ENCODE measurements at regions not wholly inside any gene's neighbourhood (a gene's known extent, or its start where the extent isn't known, plus 50 kb on each side); places are given as distances from the start of the nearest gene placed in this dataset.
A peak's percentile ranks its signal among the peaks of the same experiment; 100 is the strongest.
"Not testable (repeated sequence)": the region's sequence is repeated elsewhere in the genome, so short reads cannot be mapped to it uniquely, and the experiment has no call there.

DNA sequence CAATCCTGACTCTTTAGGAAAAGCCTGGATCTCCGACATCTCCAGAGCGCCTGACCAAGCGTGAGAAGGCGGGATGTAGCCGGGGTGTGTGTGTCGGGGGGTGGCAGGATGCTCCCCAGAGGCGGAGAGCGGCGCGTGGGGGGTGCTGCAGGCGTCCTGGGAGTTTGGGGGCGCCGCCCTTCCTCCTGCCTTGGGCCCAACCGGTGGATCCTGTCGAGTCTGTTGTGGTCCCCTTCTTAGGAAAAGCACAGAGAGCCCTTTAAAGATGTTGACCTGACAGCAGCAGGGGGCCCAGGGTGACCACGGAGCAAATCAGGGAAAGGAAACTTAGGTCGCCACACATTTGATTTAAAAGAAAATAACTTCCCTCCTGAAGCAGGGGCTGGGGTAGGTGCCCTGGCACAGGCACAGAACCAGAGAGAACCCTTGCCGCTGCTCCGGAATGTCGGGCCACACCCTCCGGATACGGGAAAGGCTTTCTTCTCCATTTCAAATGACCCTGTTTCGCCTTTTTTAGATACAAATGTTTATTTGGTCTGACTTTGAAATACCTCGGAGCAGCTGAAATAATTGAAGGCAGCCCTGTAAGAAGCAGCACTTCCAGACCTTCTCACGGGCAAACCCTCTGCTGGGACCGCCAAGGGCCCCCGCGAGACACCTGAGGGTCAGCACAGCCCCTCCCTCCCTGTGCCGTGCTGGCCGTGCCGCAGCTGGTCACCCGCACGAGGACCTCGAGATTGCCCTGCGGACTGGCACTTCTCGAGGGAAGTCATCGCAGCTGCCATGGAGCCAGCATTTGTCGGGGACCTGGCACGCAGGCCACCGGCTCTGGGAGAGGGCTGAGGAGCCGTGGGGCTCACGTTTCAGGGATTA is 102.9 kb upstream of the KLF13 start:
- no peaks in the 10 kb centered on the region for H3K27me3 ChIP-seq
- H3K4me1 ChIP-seq = peaks cover 15 to 27% of the 10 kb centered on the region in 2 donors
- TF ChIP-seq, protein P1, sequence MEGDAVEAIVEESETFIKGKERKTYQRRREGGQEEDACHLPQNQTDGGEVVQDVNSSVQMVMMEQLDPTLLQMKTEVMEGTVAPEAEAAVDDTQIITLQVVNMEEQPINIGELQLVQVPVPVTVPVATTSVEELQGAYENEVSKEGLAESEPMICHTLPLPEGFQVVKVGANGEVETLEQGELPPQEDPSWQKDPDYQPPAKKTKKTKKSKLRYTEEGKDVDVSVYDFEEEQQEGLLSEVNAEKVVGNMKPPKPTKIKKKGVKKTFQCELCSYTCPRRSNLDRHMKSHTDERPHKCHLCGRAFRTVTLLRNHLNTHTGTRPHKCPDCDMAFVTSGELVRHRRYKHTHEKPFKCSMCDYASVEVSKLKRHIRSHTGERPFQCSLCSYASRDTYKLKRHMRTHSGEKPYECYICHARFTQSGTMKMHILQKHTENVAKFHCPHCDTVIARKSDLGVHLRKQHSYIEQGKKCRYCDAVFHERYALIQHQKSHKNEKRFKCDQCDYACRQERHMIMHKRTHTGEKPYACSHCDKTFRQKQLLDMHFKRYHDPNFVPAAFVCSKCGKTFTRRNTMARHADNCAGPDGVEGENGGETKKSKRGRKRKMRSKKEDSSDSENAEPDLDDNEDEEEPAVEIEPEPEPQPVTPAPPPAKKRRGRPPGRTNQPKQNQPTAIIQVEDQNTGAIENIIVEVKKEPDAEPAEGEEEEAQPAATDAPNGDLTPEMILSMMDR (IDR thresholded peaks at IDR 0.05 in 4 of 5, conservative IDR thresholded peaks at IDR 0.05 in 1 of 5) = no peak
- no peak for TF ChIP-seq POLR2A (IDR thresholded peaks at IDR 0.05)
- intact Hi-C loops (cut with DNase I; ENCODE audit: low total_unique reads) = loop anchor here (2.0 kb wide), 1 partner anchor 175 kb away; no protein-coding TSS in a partner anchor
- DNase-seq = peak in 1 of 2 donors; percentile 30
- no peaks in the 10 kb centered on the region for H3K36me3 ChIP-seq
- H3K4me3 ChIP-seq = peak overlapping the region; percentile 26 to 52 (median 40)
- H3K9me3 ChIP-seq = no peaks in the 10 kb centered on the region
- in situ Hi-C loops (cut with MboI; ENCODE audit: low sequenced_read_pairs in 4 of 4) = loop anchor here in 2 of 4 donors (25.0 kb wide), 1 partner anchor 214 kb away; no protein-coding TSS in a partner anchor
- peak overlapping the region in 1 of 4 donors; percentile 4 for H3K27ac ChIP-seq
- ATAC-seq = peak in 1 of 2 donors; percentile 68

DNA sequence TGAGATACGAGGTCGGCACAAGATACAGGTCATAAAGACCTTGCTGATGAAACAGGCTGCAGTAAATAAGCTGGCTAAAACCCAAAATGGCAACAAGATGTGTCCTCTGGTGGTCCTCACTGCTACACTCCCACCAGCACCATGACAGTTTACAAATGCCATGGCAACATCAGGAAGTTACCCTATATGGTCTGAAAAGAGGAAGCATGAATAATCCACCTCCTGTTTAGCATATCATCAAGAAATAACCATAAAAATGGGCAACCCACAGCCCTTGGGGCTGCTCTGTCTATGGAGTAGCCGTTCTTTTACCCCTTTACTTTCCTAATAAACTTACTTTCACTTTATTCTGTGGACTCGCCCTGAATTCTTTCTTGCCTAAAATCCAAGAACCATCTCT is 102.0 kb upstream of the KLF13 start:
- in situ Hi-C loops (cut with MboI; ENCODE audit: low sequenced_read_pairs in 4 of 4) = loop anchor here in 2 of 4 donors (25.0 kb wide), 1 partner anchor 213 kb away; no protein-coding TSS in a partner anchor
- H3K36me3 ChIP-seq; intact Hi-C loops (cut with DNase I; ENCODE audit: low total_unique reads); H3K27me3 ChIP-seq; H3K9me3 ChIP-seq; ATAC-seq; DNase-seq; H3K27ac ChIP-seq: not testable (repeated sequence)
- Histone ChIP-seq H3K4me1 (peaks cover 15 to 21% of the 10 kb centered on the region in 2 donors), H3K4me3 (peak overlapping the region in 3 of 4 donors; percentile 26 to 52 (median 45))

DNA sequence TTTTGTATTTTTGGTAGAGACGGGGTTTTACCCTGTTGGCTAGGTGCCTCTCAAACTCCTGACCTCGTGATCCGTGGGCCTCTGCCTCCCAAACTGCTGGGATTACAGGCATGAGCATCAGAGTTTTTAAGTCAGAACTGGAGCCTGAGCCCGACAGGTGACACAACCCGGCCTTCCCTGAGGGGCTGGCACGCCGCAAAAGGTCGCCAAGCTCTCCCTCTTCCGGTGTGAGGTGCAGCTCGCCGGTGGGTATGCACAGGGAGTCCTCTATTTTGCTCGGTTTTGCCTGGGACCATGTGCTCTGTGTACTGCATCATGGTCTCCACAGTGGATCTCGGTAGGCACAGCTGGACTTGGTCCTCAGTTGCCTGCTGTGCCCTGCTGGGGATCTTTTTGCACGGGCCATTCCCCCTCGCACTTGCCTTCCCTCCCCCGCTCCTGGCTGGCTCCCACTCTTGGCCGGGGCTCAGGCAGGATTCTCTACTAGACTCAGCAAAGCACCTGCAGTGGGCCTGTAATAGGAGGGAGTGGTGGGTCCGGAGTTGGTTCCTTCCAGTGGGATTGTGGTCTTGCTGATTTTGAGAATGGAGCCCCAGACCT is 101.2 kb upstream of the KLF13 start:
- TF ChIP-seq POLR2A (IDR thresholded peaks at IDR 0.05) = no peak
- TF ChIP-seq, protein P1 (IDR thresholded peaks at IDR 0.05 in 4 of 5, conservative IDR thresholded peaks at IDR 0.05 in 1 of 5) = no peak
- peaks cover 15 to 18% of the 10 kb centered on the region in 2 donors for H3K4me1 ChIP-seq
- no peak for DNase-seq
- intact Hi-C loops (cut with DNase I; ENCODE audit: low total_unique reads) = no loop called here
- no peak overlapping the region for H3K27ac ChIP-seq
- no peaks in the 10 kb centered on the region for H3K27me3 ChIP-seq
- H3K36me3 ChIP-seq = no peaks in the 10 kb centered on the region
- H3K4me3 ChIP-seq = no peak overlapping the region
- ATAC-seq = no peak
- H3K9me3 ChIP-seq = no peaks in the 10 kb centered on the region
- in situ Hi-C loops (cut with MboI; ENCODE audit: low sequenced_read_pairs in 4 of 4) = no loop called here

DNA sequence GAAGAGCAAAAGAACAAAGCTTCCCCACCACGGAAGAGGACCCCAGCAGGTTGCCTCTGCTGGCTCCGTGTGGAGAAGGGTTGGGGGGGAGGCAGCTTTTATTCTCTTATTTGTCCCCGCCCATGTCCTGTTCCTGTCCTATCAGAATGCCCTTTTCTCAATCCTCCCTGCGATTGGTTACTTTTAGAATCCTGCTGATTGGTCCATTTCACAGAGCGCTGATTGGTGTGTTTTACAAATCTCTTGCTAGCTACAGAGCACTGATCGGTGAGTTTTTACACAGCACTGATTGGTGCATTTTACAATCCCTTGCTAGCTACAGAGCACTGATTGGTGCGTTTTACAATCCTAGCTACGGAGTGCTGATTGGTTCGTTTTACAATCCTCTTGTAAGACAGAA is 100.6 kb upstream of the KLF13 start:
- H3K4me1 ChIP-seq = peaks cover 15 to 18% of the 10 kb centered on the region in 2 donors
- no peaks in the 10 kb centered on the region for H3K9me3 ChIP-seq
- H3K4me3 ChIP-seq = no peak overlapping the region
- H3K27ac ChIP-seq = no peak overlapping the region
- in situ Hi-C loops (cut with MboI; ENCODE audit: low sequenced_read_pairs in 4 of 4) = no loop called here
- no peak for DNase-seq
- no peaks in the 10 kb centered on the region for H3K27me3 ChIP-seq
- no peaks in the 10 kb centered on the region for H3K36me3 ChIP-seq
- ATAC-seq = no peak
- intact Hi-C loops (cut with DNase I; ENCODE audit: low total_unique reads) = no loop called here
- TF ChIP-seq, protein P1 (IDR thresholded peaks at IDR 0.05 in 4 of 5, conservative IDR thresholded peaks at IDR 0.05 in 1 of 5) = no peak
- no peak for TF ChIP-seq POLR2A (IDR thresholded peaks at IDR 0.05)

DNA sequence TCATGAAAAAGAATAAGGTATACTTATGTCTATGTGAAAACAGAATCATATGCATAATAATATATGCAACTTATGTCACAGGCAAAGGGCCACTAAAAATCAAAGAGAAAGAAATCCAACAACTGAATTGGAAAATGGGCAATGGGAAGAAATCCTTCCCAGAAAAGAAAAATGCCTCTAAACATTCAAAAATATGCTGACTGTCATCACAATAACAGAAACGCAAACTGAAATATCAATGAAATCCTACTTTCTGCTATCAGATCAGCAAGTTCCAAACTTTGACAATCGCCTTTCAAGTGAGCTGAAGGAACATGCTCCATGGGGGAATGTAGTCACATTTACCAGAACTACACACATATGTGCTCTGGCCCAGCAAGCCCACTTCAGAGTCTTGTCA is 99.4 kb upstream of the KLF13 start:
- Histone ChIP-seq H3K27me3 (no peaks in the 10 kb centered on the region), H3K4me3 (no peak overlapping the region), H3K4me1 (peaks cover 15 to 18% of the 10 kb centered on the region in 2 donors), H3K9me3 (no peaks in the 10 kb centered on the region), H3K36me3 (no peaks in the 10 kb centered on the region), H3K27ac (no peak overlapping the region)
- no peak for ATAC-seq
- intact Hi-C loops (cut with DNase I; ENCODE audit: low total_unique reads) (no loop called here), in situ Hi-C loops (cut with MboI; ENCODE audit: low sequenced_read_pairs in 4 of 4) (no loop called here)
- no peak for DNase-seq
- TF ChIP-seq POLR2A (IDR thresholded peaks at IDR 0.05) = no peak
- TF ChIP-seq, protein P1 (IDR thresholded peaks at IDR 0.05 in 4 of 5, conservative IDR thresholded peaks at IDR 0.05 in 1 of 5) = no peak

Measured in gastrocnemius medialis (tissue), 4 donors.